BJ (cell line): ENCODE measurements at regions not wholly inside any gene's neighbourhood (a gene's known extent, or its start where the extent isn't known, plus 50 kb on each side); places are given as distances from the start of the nearest gene placed in this dataset.

Experiments used
- CTCF ChIA-PET: fragments of 350-600 bp; formaldehyde crosslinking; extraction: SDS; loops from one replicate; lab custom pipeline; 2021; ENCODE audit warnings: antibody characterized with exemption, inconsistent platforms; lab: Yijun Ruan, JAX
- POLR2A ChIA-PET: fragments of 300-600 bp; sonication (Branson Sonifier 250); formaldehyde crosslinking; extraction: SDS; loops from one replicate; lab custom pipeline; 2021; ENCODE audit warnings: antibody characterized with exemption; lab: Charles Lee
- DNase-seq: peaks from one replicate; pipeline ENCODE4 v3.0.0-alpha.2; 2011; ENCODE audit warnings: low read depth
- H3K27me3 ChIP-seq: 2 replicates; pipeline ENCODE4 v1.6.0; 2011; ENCODE audit warnings: low read length; ENCODE audit not compliant: control insufficient read depth, insufficient read depth
- H3K36me3 ChIP-seq: 2 replicates; pipeline ENCODE4 v1.5.1; 2011; ENCODE audit warnings: low read length; ENCODE audit not compliant: control insufficient read depth, insufficient read depth
- H3K4me3 ChIP-seq: 2 replicates; pipeline ENCODE4 v1.5.1; 2011; ENCODE audit warnings: low read depth, mild to moderate bottlenecking, control low read depth, low read length
- TF ChIP-seq, protein P1 (sequence below): IDR thresholded peaks from 2 replicates; pipeline ENCODE4 v1.5.1; 2011; ENCODE audit warnings: low read depth, mild to moderate bottlenecking, control low read depth, inconsistent platforms, low read length, moderate library complexity; ENCODE audit not compliant: insufficient read depth

DNA sequence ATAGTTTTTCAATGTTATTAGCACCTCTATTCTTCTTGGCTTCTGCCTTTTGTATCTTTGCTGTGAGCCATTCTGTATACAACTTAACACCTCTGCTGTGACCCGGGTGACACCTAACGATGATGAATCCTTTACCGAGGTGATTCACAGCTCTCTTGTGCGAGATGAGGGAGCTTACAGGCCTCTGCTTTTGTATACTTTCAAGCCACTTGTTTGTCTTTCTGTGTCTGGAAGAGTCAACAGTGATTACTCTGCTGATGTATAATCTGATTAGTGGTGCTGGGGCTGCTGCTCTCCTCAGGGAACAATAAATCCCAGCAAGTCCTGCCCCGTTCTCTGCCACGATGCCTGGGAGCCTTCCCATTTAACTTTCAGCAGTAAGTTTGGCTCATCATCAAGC lies 442.9 kb upstream of the SGCD start:
- no peaks in the 10 kb centered on the region for H3K36me3 ChIP-seq
- DNase-seq: no peak
- ChIA-PET CTCF (interaction anchor here (0.6 kb wide), 1 partner anchor 155 kb away, joined by 3 read pairs; no protein-coding TSS in a partner anchor), POLR2A (no interaction called here)
- TF ChIP-seq, protein P1, sequence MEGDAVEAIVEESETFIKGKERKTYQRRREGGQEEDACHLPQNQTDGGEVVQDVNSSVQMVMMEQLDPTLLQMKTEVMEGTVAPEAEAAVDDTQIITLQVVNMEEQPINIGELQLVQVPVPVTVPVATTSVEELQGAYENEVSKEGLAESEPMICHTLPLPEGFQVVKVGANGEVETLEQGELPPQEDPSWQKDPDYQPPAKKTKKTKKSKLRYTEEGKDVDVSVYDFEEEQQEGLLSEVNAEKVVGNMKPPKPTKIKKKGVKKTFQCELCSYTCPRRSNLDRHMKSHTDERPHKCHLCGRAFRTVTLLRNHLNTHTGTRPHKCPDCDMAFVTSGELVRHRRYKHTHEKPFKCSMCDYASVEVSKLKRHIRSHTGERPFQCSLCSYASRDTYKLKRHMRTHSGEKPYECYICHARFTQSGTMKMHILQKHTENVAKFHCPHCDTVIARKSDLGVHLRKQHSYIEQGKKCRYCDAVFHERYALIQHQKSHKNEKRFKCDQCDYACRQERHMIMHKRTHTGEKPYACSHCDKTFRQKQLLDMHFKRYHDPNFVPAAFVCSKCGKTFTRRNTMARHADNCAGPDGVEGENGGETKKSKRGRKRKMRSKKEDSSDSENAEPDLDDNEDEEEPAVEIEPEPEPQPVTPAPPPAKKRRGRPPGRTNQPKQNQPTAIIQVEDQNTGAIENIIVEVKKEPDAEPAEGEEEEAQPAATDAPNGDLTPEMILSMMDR: no peak
- H3K4me3 ChIP-seq: no peak overlapping the region
- no peaks in the 10 kb centered on the region; the same call in 1 of the 2 replicates for H3K27me3 ChIP-seq

DNA sequence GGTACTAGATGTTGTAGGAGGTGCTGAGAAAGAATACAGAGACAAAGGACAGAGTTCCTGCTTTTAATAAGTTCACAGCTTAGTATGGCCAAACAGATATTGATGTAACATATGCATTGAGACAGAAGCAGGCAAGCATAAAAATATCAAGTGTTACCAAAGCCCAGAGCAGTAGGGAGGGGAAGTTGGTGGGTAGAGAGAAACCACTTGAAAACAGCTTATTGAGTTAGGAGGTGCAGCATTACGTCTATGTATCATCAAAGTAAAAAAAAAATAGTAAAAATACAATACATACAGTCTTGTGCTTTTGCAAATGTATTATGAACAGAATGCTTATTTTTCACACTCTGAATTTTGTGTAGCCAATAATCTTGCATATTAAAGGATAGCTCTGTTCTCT lies 441.8 kb upstream of the SGCD start:
- ChIA-PET CTCF (no interaction called here), POLR2A (no interaction called here)
- no peaks in the 10 kb centered on the region for H3K36me3 ChIP-seq
- H3K4me3 ChIP-seq: no peak overlapping the region
- TF ChIP-seq, protein P1: no peak
- DNase-seq: no peak
- no peaks in the 10 kb centered on the region; the same call in 1 of the 2 replicates for H3K27me3 ChIP-seq

DNA sequence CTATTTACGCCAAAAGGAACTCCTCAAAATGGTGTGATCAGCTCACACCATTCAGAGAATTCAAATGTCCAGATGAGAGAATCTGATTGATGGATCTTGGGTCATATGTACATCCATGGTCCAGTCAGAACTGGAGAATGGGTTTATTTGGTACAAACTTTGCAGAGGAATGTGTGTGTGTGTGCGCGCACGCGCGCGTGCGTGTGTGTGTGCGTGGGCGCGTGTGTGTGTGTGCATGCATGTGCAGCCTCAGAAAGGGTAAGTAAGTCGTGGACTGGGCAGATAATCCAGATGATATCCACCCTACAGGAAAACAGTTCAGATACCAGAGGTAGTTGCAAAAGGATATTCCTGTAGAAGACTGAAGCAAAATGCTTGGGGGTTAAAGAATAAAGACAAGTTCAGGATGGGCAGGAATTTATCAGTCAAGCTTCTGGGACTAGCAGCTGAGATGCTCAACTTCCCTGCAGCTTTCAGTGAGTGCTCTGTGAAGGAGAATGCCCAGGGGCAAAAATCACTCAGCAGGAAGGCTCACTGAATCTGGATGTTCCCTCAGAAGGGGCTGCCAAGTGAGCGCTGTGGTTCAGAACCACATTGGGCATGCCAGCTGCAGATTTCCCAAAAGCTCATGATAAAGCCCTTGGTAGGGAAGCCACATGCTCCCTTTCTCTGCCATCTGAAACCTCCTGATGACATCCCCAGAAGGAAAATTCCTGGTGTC lies 440.5 kb upstream of the SGCD start:
- H3K27me3 ChIP-seq: no peaks in the 10 kb centered on the region; the same call in 1 of the 2 replicates
- no peak overlapping the region for H3K4me3 ChIP-seq
- POLR2A ChIA-PET: no interaction called here
- TF ChIP-seq, protein P1: no peak
- DNase-seq: no peak
- CTCF ChIA-PET: no interaction called here
- H3K36me3 ChIP-seq: no peaks in the 10 kb centered on the region

DNA sequence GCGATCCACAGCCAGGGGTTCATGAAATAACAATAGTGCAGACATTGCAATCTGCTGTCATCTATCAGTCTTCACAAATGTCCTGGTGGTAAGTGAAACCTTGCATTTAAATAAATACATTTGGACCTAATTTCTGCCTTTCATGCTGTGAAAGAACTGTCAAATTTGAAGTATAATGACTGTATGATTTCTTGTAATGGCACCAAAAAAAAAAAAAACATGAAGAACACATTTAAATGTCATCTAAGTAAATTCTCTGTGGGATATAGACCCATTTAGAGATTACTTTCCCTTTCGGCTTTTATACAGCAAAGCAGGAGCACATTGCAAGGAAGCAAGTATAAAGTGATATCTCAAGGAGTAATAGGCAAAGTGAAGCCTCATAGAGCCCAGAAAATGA lies 431.5 kb upstream of the SGCD start:
- DNase-seq: no peak
- Histone ChIP-seq H3K27me3 (no peaks in the 10 kb centered on the region), H3K36me3 (no peaks in the 10 kb centered on the region), H3K4me3 (no peak overlapping the region)
- TF ChIP-seq, protein P1: no peak
- CTCF ChIA-PET: no interaction called here
- POLR2A ChIA-PET: no interaction called here

DNA sequence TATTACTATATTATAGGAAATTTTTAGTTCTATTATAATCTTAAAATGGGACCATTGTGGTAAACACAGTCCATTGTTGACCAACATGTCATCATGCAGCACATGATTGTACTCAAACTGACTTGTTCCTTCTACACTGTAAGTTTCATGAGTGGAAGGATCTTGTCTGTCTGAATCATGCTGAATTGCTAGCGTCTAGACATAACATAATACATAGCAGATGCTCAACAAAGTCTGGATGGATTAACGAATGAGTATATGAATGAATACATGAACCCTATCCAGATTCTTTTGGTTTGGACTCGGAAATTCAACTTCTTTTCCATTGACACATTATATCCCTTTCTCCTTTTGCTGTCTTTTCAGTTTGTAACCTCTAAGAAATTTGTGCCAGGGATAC lies 429.2 kb upstream of the SGCD start:
- CTCF ChIA-PET: no interaction called here
- POLR2A ChIA-PET: no interaction called here
- Histone ChIP-seq H3K4me3 (no peak overlapping the region), H3K27me3 (no peaks in the 10 kb centered on the region), H3K36me3 (no peaks in the 10 kb centered on the region)
- peak; percentile 25 for DNase-seq
- TF ChIP-seq, protein P1: no peak
